ENCODE measurements at regions not wholly inside any gene's neighbourhood (a gene's known extent, or its start where the extent isn't known, plus 50 kb on each side); places are given as distances from the start of the nearest gene placed in this dataset.

DNA sequence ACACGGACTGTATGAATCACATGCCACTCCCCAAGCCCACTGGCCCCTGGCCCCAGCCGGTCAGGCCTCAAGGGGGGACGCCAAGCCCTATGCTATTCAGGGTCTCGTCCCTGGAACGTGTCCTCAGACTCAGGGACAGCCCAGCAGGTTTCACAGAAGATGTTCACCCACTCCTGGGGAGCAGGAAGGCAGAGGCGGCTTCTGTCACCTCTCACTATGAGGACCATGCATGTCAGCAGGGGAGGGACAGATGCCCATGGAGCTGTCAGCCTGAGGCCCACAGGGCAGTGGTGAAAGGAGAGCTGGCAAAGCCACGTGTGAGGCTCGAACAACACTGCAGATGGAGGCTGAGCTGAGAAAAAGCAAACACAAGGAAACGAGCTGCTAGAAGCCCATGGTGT is 192.0 kb downstream of the SHANK2 start:
- no peak for FAIRE-seq
- DNase-seq (ENCODE audit: low read depth in 1 of 2, low spot score in 1 of 2) = no peak
- ChIA-PET POLR2A (no interaction called here), CTCF (no interaction called here)
- Histone ChIP-seq H3K4me1 (no peaks in the 10 kb centered on the region), H3K9me3 (no peaks in the 10 kb centered on the region), H3K4me3 (no peak overlapping the region), H3K4me2 (no peak overlapping the region), H3K27ac (no peak overlapping the region)
- TF ChIP-seq PHF8 (IDR thresholded peaks at IDR 0.05; ENCODE audit: borderline replicate concordance, low read depth) (no peak), MAFK (IDR thresholded peaks at IDR 0.05; ENCODE audit: partially characterized antibody) (no peak), SREBF2 (IDR thresholded peaks at IDR 0.05) (no peak), FOSL2 (IDR thresholded peaks at IDR 0.05) (no peak), FOSL2 (CRISPR knock-in tag; IDR thresholded peaks at IDR 0.05) (no peak), HDAC2 (IDR thresholded peaks at IDR 0.05) (no peak), NR3C1 (IDR thresholded peaks at IDR 0.05) (no peak), POLR2A (IDR thresholded peaks at IDR 0.05; ENCODE audit: low read length) (no peak), HEYL (CRISPR knock-in tag; IDR thresholded peaks at IDR 0.05) (no peak), CBX8 (IDR thresholded peaks at IDR 0.05) (no peak), RCOR1 (IDR thresholded peaks at IDR 0.05; ENCODE audit: low read depth, low read length) (no peak), HOXB13 (CRISPR knock-in tag; IDR thresholded peaks at IDR 0.05; ENCODE audit: low read depth) (no peak), RARB (CRISPR knock-in tag; IDR thresholded peaks at IDR 0.05) (no peak)
- TF ChIP-seq, protein P1, sequence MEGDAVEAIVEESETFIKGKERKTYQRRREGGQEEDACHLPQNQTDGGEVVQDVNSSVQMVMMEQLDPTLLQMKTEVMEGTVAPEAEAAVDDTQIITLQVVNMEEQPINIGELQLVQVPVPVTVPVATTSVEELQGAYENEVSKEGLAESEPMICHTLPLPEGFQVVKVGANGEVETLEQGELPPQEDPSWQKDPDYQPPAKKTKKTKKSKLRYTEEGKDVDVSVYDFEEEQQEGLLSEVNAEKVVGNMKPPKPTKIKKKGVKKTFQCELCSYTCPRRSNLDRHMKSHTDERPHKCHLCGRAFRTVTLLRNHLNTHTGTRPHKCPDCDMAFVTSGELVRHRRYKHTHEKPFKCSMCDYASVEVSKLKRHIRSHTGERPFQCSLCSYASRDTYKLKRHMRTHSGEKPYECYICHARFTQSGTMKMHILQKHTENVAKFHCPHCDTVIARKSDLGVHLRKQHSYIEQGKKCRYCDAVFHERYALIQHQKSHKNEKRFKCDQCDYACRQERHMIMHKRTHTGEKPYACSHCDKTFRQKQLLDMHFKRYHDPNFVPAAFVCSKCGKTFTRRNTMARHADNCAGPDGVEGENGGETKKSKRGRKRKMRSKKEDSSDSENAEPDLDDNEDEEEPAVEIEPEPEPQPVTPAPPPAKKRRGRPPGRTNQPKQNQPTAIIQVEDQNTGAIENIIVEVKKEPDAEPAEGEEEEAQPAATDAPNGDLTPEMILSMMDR (IDR thresholded peaks at IDR 0.05) = no peak
- TF ChIP-seq, protein P2, sequence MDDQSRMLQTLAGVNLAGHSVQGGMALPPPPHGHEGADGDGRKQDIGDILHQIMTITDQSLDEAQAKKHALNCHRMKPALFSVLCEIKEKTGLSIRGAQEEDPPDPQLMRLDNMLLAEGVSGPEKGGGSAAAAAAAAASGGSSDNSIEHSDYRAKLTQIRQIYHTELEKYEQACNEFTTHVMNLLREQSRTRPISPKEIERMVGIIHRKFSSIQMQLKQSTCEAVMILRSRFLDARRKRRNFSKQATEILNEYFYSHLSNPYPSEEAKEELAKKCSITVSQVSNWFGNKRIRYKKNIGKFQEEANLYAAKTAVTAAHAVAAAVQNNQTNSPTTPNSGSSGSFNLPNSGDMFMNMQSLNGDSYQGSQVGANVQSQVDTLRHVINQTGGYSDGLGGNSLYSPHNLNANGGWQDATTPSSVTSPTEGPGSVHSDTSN (IDR thresholded peaks at IDR 0.05) = no peak
- TF ChIP-seq, protein P3, sequence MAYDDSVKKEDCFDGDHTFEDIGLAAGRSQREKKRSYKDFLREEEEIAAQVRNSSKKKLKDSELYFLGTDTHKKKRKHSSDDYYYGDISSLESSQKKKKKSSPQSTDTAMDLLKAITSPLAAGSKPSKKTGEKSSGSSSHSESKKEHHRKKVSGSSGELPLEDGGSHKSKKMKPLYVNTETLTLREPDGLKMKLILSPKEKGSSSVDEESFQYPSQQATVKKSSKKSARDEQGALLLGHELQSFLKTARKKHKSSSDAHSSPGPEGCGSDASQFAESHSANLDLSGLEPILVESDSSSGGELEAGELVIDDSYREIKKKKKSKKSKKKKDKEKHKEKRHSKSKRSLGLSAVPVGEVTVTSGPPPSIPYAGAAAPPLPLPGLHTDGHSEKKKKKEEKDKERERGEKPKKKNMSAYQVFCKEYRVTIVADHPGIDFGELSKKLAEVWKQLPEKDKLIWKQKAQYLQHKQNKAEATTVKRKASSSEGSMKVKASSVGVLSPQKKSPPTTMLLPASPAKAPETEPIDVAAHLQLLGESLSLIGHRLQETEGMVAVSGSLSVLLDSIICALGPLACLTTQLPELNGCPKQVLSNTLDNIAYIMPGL (CRISPR knock-in tag; IDR thresholded peaks at IDR 0.05; ENCODE audit: borderline replicate concordance) = no peak
- TF ChIP-seq, protein P4, sequence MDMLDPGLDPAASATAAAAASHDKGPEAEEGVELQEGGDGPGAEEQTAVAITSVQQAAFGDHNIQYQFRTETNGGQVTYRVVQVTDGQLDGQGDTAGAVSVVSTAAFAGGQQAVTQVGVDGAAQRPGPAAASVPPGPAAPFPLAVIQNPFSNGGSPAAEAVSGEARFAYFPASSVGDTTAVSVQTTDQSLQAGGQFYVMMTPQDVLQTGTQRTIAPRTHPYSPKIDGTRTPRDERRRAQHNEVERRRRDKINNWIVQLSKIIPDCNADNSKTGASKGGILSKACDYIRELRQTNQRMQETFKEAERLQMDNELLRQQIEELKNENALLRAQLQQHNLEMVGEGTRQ (IDR thresholded peaks at IDR 0.05) = no peak
- ATAC-seq = no peak
- WGBS (ENCODE audit: missing lambda C conversion rate) = 81% methylated on average over 9 of the region's 9 CpGs

DNA sequence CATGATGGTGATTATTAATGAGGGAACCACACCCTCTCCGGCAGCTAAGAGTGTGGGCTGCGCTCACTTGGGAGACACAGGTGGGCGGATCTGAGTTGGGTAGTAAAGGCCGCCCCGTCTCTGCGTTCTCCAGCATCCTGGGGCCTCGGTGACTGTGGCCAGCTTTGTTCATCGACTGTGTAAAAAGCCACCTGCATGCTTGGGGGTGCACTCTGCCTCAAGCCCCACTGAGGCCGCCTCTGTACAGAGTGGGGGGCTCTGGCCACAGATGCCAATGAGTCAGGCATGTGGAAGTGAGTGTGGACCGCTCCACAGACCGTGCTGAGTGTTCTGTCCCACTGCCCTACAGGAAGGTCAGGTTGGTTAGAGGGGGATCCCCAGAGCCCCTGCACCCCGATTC is 192.7 kb downstream of the SHANK2 start:
- CTCF ChIA-PET = interaction anchor here (1.0 to 2.2 kb wide), 2 partner anchors 17 to 245 kb away, joined by 4 read pairs; no protein-coding TSS in a partner anchor
- 89% methylated on average over 12 of the region's 12 CpGs for WGBS (ENCODE audit: missing lambda C conversion rate)
- Histone ChIP-seq H3K4me3 (no peak overlapping the region), H3K4me1 (no peaks in the 10 kb centered on the region), H3K9me3 (no peaks in the 10 kb centered on the region), H3K4me2 (no peak overlapping the region), H3K27ac (no peak overlapping the region)
- TF ChIP-seq POLR2AphosphoS2 (conservative IDR thresholded peaks at IDR 0.05; ENCODE audit: low read length) (no peak), TP53 (CRISPR knock-in tag; IDR thresholded peaks at IDR 0.05) (no peak), HOXB13 (CRISPR knock-in tag; IDR thresholded peaks at IDR 0.05; ENCODE audit: low read depth) (no peak), GATA3 (IDR thresholded peaks at IDR 0.05; ENCODE audit: borderline replicate concordance) (no peak), JUN (IDR thresholded peaks at IDR 0.05) (no peak), POLR2A (IDR thresholded peaks at IDR 0.05; ENCODE audit: low read length) (no peak), FOSL2 (IDR thresholded peaks at IDR 0.05) (no peak), FOSL2 (CRISPR knock-in tag; IDR thresholded peaks at IDR 0.05) (no peak), ESRRA (IDR thresholded peaks at IDR 0.05; ENCODE audit: borderline replicate concordance, low read length) (no peak), RNF2 (IDR thresholded peaks at IDR 0.05; ENCODE audit: borderline replicate concordance, low read depth) (no peak), RFX5 (IDR thresholded peaks at IDR 0.05) (no peak), NPAS2 (CRISPR knock-in tag; IDR thresholded peaks at IDR 0.05; ENCODE audit: borderline replicate concordance) (no peak), CBX8 (IDR thresholded peaks at IDR 0.05) (no peak), MAZ (IDR thresholded peaks at IDR 0.05; ENCODE audit: borderline replicate concordance, low read depth, low read length) (no peak), NR3C1 (IDR thresholded peaks at IDR 0.05) (no peak)
- TF ChIP-seq, protein P5, sequence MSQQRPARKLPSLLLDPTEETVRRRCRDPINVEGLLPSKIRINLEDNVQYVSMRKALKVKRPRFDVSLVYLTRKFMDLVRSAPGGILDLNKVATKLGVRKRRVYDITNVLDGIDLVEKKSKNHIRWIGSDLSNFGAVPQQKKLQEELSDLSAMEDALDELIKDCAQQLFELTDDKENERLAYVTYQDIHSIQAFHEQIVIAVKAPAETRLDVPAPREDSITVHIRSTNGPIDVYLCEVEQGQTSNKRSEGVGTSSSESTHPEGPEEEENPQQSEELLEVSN (IDR thresholded peaks at IDR 0.05; ENCODE audit: borderline replicate concordance, low read depth) = no peak
- TF ChIP-seq, protein P6, sequence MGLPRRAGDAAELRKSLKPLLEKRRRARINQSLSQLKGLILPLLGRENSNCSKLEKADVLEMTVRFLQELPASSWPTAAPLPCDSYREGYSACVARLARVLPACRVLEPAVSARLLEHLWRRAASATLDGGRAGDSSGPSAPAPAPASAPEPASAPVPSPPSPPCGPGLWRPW (IDR thresholded peaks at IDR 0.05) = no peak
- TF ChIP-seq, protein P7, sequence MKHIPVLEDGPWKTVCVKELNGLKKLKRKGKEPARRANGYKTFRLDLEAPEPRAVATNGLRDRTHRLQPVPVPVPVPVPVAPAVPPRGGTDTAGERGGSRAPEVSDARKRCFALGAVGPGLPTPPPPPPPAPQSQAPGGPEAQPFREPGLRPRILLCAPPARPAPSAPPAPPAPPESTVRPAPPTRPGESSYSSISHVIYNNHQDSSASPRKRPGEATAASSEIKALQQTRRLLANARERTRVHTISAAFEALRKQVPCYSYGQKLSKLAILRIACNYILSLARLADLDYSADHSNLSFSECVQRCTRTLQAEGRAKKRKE (CRISPR knock-in tag; IDR thresholded peaks at IDR 0.05; ENCODE audit: low read depth) = no peak
- no peak for ATAC-seq
- no peak for FAIRE-seq
- POLR2A ChIA-PET = no interaction called here
- DNase-seq (ENCODE audit: low read depth in 1 of 2, low spot score in 1 of 2) = no peak

Measured in A549 (cell line).